Rectal smooth muscle tissue (tissue), 1 donor: ENCODE measurements at regions not wholly inside any gene's neighbourhood (a gene's known extent, or its start where the extent isn't known, plus 50 kb on each side); places are given as distances from the start of the nearest gene placed in this dataset.

Experiments used
- H3K27ac ChIP-seq: one replicate; pipeline ENCODE4 v1.7.0; 2013; ENCODE audit warnings: low read depth, low read length, inconsistent platforms
- H3K27me3 ChIP-seq: one replicate; pipeline ENCODE4 v1.7.0; 2013; ENCODE audit warnings: low read length; ENCODE audit not compliant: control insufficient read depth, insufficient read depth
- H3K36me3 ChIP-seq: one replicate; pipeline ENCODE4 v1.7.0; 2013; ENCODE audit warnings: low read length; ENCODE audit not compliant: control insufficient read depth, insufficient read depth
- H3K4me1 ChIP-seq: one replicate; pipeline ENCODE4 v1.7.0; 2013; ENCODE audit warnings: low read length; ENCODE audit not compliant: control insufficient read depth, insufficient read depth
- H3K4me3 ChIP-seq: one replicate; pipeline ENCODE4 v1.7.0; 2013; ENCODE audit warnings: low read length
- H3K9ac ChIP-seq: one replicate; pipeline ENCODE4 v1.7.0; 2013; ENCODE audit warnings: low read length

DNA sequence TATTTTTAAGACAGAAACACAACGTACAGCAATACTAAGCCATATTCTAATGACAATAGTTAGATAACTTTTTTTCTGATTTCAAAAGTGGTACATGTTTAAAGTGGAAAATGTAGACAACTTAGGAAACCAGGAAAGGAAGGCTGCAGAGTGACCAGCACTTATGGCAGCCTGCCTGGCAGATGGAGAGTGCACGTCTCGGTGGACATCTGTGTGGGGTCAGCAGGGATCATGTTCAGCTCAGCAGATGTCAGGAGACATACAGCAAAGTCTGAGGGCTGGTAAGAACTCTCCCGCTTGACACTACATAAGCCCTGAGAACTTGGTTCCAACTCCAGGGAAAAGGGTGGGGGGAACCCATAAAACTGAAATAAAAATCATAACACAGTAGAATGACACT lies 128.6 kb upstream of the ADPGK start:
- Histone ChIP-seq H3K27me3 (no peaks in the 10 kb centered on the region), H3K27ac (no peak overlapping the region), H3K4me3 (no peak overlapping the region), H3K9ac (no peak overlapping the region), H3K4me1 (no peaks in the 10 kb centered on the region), H3K36me3 (no peaks in the 10 kb centered on the region)

GRCh38 chr15:72911626-72912025 lies 128.1 kb upstream of the ADPGK start:
- no peaks in the 10 kb centered on the region for H3K27me3 ChIP-seq
- no peak overlapping the region for H3K4me3 ChIP-seq
- H3K4me1 ChIP-seq = no peaks in the 10 kb centered on the region
- H3K9ac ChIP-seq = no peak overlapping the region
- no peaks in the 10 kb centered on the region for H3K36me3 ChIP-seq
- no peak overlapping the region for H3K27ac ChIP-seq

DNA sequence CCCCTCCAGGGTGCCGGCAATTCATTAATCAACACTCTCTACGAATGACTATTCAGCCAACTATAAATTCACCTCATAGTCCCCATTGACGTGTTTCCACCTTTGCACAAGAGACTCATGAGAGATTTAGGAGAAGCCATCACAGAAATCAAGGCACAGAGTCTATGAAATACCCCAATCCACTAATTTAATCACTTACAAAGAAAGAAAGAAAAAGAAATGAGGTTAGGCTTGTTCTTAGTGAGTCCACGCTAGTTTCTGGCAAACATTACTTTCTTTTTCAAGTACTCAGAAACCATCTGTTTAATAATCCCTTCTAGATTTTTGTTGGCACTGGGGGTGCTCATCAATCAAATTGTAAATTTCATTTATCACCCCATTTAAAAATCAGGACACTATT lies 125.2 kb upstream of the ADPGK start:
- Histone ChIP-seq H3K27ac (no peak overlapping the region), H3K4me3 (no peak overlapping the region), H3K36me3 (no peaks in the 10 kb centered on the region), H3K27me3 (no peaks in the 10 kb centered on the region), H3K9ac (no peak overlapping the region), H3K4me1 (no peaks in the 10 kb centered on the region)

DNA sequence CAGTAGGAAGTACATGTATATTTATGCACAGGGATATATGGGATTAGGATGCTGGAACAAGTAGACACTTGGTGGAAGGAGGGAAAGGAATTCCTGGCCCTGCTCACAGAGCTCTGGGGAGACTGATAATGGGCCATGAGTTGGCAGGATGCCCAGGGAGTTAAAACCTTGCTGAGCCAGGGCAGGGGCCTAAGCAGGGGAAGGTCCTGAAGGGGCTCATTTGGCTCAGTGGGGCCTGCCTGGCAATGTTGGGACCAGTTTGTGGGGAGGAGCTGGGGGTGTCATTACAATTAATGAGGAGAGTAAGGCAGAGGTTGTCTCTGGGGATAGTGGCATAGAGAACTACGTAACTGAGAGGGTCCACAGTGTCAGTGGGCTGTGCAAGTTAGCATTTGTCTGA lies 124.2 kb upstream of the ADPGK start:
- no peak overlapping the region for H3K9ac ChIP-seq
- no peaks in the 10 kb centered on the region for H3K27me3 ChIP-seq
- peaks cover 4% of the 10 kb centered on the region for H3K4me1 ChIP-seq
- H3K4me3 ChIP-seq = no peak overlapping the region
- H3K27ac ChIP-seq = no peak overlapping the region
- no peaks in the 10 kb centered on the region for H3K36me3 ChIP-seq

GRCh38 chr15:72902919-72903260 lies 119.3 kb upstream of the ADPGK start:
- Histone ChIP-seq H3K4me3 (peak overlapping the region; percentile 24), H3K27me3 (no peaks in the 10 kb centered on the region), H3K9ac (no peak overlapping the region), H3K27ac (peak overlapping the region; percentile 30), H3K4me1 (peaks cover 13% of the 10 kb centered on the region), H3K36me3 (no peaks in the 10 kb centered on the region)

DNA sequence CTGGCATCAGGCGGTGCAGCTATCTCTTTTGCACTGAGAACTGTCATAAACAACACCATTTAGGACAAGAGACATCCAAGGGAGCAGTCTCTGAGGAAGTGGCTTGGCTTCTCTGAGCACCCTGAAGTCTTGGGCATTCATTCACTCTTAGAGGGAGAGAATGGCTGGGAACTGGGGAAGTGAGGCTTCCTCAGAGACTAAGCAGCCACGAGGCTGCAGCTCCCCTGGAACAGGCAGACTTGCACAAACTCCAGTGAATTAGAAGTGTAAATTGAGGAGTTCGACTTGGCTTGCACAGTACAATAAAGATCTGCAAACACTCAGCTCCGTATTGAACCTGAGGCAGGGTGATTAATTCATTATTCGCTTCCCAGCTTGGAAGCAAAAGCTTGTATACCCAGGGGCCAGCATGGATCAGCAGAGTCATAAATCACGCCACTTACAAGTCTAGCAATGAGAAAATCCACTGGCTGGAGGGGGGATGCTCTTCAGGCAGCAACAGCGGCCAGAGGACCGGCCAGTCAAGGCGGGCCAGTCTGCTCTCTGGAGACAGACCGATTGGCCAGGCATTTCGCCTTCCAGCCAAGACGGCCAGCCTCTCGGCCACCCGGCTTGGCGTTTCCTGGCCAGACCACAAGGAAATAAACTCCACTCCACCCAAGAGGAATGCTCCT lies 118.8 kb upstream of the ADPGK start:
- Histone ChIP-seq H3K36me3 (no peaks in the 10 kb centered on the region), H3K9ac (no peak overlapping the region), H3K4me1 (peaks cover 13% of the 10 kb centered on the region), H3K27me3 (no peaks in the 10 kb centered on the region), H3K27ac (peak overlapping the region; percentile 30), H3K4me3 (peak overlapping the region; percentile 24)

DNA sequence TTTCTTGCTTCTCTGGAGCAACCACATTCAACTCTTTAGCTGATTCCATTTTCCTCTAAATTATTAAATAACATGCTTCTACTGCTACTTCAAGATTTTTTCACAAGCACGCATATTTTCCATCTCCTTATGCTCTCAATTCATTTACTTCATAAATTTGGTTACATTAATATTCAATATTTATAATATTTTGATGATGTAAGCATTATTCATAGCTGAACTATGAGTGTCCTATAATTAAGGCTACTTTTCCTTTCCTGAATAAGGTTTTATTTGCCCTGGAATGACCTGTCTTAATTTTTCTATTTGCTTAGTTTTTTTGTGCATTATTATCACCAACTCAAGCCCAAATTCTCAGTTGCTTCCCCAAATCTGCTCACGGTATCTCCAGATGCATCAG lies 109.4 kb upstream of the ADPGK start:
- Histone ChIP-seq H3K4me3 (no peak overlapping the region), H3K9ac (no peak overlapping the region)

DNA sequence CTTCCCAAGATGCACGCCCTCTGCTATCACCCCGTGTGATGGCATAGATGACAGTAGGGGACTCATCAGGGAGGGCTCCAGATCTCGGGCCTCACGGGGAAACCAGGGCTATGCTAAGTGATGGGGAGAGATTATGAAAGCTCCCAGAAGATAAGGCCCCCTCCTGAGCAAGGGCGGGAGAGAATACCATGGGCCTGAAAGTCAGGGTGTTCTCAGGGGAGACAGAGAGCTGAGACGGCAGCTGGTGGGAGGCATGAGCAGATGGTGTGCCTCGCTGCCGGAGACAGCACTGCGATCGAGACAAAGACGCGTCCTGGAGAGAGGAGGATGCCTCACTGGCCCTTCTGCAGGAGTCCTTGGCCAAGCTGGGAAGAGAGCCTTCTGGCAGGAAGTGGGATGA lies 106.5 kb upstream of the ADPGK start:
- H3K36me3 ChIP-seq = no peaks in the 10 kb centered on the region
- H3K4me1 ChIP-seq = no peaks in the 10 kb centered on the region
- no peak overlapping the region for H3K4me3 ChIP-seq
- no peak overlapping the region for H3K9ac ChIP-seq
- H3K27me3 ChIP-seq = no peaks in the 10 kb centered on the region
- H3K27ac ChIP-seq = no peak overlapping the region

More for the DNA sequence above, 109.4 kb upstream of the ADPGK start:
- Histone ChIP-seq H3K27me3 (no peaks in the 10 kb centered on the region), H3K4me1 (no peaks in the 10 kb centered on the region), H3K36me3 (no peaks in the 10 kb centered on the region), H3K27ac (no peak overlapping the region)

- Histone ChIP-seq H3K36me3 (no peaks in the 10 kb centered on the region), H3K27ac (no peak overlapping the region), H3K9ac (no peak overlapping the region), H3K4me1 (no peaks in the 10 kb centered on the region), H3K27me3 (no peaks in the 10 kb centered on the region), H3K4me3 (no peak overlapping the region)
Measured at GRCh38 chr15:72889545-72889944, 106.0 kb upstream of the ADPGK start.

DNA sequence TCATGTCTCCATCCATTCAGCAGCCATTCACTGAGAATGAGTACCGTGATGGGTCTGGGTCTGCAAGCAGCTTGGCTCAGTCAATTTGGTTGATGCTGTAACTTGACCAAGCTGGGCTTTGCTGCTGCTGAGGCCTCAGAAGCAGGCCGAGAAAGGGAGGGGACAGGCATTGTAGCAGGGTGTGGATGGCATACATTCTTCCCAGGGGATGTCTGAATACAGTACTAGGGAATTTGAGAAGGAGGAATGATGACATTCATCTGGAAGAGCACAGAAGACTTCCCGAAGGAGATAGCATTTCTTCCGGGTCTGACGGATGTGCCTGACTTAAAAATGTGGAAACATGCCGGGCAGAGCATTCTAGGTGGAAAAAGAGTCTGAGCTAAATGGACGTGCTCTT lies 105.3 kb upstream of the ADPGK start:
- Histone ChIP-seq H3K9ac (no peak overlapping the region), H3K36me3 (no peaks in the 10 kb centered on the region), H3K4me1 (no peaks in the 10 kb centered on the region), H3K27me3 (no peaks in the 10 kb centered on the region), H3K4me3 (no peak overlapping the region), H3K27ac (no peak overlapping the region)

DNA sequence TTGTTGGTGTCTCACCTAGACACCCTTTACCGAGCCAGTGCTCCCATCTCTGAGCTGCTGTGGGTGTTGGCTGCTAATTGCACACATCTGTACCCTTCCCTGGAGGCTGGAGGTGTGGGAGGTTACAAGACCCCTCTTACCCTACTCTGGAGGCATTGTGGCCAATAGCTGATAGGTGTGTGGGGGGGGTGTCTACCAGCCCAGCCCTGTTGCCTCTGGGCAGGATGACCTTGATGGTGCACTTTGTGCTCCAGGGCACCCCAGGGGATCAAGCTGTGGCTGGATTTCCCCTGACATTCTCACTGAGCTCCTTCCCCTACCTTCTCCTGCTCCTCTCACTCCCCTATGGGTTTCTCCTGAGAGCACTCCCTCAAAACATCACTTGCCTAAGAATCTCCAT lies 104.7 kb upstream of the ADPGK start:
- Histone ChIP-seq H3K4me1 (no peaks in the 10 kb centered on the region), H3K4me3 (no peak overlapping the region), H3K9ac (no peak overlapping the region), H3K36me3 (no peaks in the 10 kb centered on the region), H3K27ac (no peak overlapping the region), H3K27me3 (no peaks in the 10 kb centered on the region)

- H3K4me3 ChIP-seq = no peak overlapping the region
- no peaks in the 10 kb centered on the region for H3K36me3 ChIP-seq
- H3K4me1 ChIP-seq = no peaks in the 10 kb centered on the region
- no peak overlapping the region for H3K27ac ChIP-seq
- H3K9ac ChIP-seq = no peak overlapping the region
- no peaks in the 10 kb centered on the region for H3K27me3 ChIP-seq
Measured at GRCh38 chr15:72887376-72887775, 103.8 kb upstream of the ADPGK start.

DNA sequence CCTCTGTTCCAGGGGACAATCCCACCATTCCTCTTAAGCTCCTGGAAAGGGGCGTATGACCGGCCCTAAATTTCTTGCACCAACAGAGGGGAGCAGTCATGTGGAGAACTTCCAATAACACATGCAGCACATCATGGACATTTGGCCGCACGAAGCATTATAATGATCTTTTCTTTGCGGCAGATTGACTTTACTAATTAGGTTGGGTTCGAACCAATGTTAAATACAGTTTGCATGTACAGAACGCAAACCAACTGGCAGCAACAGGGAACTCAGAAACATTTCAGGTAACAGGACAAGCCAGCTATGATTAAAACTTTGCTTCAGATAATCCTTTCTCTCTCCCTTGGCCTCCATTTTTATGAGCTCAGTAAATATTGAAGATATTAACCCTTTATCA lies 100.8 kb upstream of the ADPGK start:
- Histone ChIP-seq H3K27me3 (no peaks in the 10 kb centered on the region), H3K27ac (no peak overlapping the region), H3K9ac (no peak overlapping the region), H3K4me1 (no peaks in the 10 kb centered on the region), H3K4me3 (no peak overlapping the region), H3K36me3 (no peaks in the 10 kb centered on the region)
